ENCODE measurements at regions not wholly inside any gene's neighbourhood (a gene's known extent, or its start where the extent isn't known, plus 50 kb on each side); places are given as distances from the start of the nearest gene placed in this dataset.

DNA sequence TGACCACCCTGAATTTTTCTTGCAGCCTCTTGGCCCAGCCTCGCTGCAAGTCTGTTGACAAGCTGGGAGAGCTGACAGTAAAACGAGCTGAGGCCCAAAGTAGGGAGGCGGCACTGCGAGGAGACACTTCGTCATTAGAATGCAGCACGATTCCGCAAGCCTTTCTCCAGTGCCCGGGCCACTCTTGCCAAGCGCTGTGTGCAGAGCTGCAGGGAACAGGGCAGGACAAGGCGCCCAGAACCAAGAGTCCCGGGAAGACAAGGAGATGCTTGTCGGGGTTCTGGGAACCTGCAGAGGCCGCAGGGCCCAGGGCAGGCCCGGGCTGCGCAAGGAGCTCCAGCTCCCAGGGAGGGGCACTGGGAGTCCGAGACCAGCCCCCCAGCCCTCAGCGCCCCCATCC is 187.1 kb downstream of the BCOR start:
- no peak for DNase-seq

DNA sequence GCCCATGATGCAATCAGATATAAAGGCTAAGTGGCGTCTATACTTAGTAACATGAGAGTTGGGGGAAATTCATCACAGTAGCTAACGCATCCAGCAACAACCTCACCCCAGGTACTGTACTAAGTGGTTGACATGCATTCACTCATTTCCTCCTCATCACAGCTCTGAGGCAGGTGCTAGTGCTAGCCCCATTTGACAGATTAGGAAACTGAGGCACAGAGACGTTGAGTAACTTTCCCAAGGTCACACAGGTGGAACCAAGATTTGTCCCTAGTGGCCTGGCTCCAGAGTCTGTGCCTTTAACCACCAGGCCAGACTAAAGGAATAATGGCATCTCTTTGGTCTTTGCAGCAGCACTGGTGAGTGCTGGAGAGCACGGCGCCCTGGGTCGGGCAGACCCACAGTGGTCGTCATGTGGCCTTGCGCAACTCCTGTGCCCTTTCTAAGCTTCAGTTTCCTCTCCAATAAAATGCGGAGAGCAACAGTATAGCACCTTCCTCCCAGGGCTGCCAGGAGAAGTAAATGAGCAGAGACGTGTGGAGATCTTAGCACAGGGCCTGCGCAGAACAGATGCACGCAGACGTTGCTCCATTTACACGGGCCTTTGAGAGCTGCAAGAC is 186.4 kb downstream of the BCOR start:
- no peak for DNase-seq

DNA sequence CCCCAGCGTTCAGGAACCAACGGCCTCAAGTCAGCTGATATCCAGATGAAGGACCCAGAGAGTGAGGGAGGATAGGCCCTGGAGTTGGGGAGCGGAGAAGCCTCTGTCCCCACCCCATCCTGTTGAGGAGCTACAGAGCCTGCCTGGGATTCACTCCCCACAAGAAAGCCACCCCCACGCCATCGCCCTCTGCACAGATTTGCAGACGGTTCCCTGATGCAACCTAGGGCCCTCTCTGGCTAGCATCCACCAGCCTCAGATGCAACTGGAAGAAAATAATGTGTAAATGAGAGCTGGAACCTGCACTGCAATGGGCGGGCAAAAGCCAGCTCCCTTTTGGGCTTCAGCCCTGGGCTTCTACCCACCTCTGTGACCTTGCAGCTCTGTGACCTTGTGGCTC is 185.6 kb downstream of the BCOR start:
- no peak for DNase-seq

DNA sequence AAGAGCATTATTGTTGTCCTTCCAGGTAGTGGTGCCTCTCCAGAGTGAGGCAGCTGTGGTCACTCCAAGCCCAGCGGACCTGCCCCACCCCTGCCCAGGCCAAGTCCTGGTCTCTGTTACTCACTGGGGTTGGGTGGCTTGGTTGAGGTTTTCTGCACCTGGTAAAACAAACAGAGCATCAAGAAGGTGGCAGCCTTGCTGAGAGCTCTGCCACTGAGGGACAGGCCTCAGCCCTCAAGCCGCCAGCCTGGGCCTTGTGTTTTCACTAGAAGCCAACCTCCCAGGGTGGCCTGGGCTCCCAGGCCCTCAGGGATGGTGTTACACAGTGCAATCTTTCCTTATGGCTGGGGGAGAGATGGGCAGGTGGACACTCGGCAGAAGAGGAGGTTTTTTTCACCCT is 182.7 kb downstream of the BCOR start:
- DNase-seq, result no peak

DNA sequence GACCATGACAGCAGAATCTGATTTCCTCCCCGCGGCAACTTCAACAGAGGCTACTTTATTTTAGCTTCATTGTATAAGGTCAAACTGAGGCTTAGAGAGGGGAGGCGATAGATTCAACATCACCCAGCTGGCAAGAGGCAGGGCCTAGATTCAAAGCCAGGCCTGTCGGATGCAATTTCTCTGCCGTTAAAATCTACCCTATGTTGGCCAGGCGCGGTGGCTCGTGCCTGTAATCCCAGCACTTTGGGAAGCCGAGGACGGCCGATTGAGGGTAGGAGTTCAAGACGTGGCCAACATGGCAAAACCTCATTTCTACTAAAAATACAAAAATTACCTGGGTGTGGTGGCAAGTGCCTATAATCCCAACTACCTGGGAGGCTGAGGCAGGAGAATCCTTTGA is 182.2 kb downstream of the BCOR start:
- DNase-seq, result no peak

DNA sequence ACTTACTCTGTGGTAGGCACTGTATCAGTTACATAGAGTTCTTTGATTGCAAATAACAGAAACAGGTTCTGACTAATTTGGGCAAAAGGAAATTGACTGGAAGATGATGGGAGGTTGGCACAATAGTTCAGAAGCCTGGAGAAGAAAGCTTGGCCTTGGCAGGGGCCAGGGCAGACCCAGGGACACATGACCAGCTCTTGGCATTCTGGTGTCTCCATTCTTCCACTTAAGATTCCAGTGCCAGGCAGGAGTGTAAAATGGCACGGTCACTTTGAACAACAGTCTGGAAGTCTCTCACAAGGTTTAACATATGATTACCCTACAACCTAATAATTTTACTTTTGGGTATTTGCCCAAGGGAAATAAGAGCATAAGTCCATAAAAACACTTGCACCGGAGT is 175.9 kb downstream of the BCOR start:
- DNase-seq, result no peak

DNA sequence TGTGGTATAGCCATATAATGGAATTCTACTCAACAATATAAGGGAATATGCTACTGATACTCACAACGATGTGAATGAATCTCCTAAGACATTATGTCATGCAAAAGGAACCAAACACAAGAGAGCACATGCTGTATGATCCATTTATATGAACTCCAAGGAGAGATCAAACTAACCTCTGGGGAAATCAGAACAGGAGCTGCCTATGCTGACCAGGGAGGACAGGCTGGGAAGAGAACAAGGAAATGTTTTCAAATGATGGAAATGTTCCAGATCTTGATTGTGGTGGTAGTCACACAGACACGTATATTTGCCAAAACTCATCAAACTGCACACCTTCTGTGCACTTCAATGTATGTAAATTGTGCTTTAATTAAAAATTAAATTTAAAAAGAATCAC is 175.3 kb downstream of the BCOR start:
- DNase-seq, result no peak

DNA sequence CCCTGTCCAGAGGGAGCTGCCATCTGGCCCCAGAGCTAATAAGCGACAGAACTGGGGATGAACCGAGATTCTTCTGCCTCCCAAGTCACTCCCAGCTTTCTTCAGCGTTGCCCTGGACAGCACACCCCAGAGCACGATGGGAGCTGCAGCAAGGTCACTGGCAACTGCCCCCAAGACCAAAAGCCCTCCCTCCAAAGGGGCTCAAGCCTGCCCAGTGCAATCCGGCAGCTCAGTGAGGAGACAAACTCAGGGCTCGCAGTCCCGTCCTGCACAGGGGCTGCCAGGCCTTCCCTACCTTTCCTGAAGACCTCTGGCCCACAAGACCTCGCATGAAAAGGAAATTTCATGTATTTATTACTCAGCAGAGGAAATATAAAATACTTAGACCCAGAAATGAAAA is 174.8 kb downstream of the BCOR start:
- DNase-seq, result no peak

DNA sequence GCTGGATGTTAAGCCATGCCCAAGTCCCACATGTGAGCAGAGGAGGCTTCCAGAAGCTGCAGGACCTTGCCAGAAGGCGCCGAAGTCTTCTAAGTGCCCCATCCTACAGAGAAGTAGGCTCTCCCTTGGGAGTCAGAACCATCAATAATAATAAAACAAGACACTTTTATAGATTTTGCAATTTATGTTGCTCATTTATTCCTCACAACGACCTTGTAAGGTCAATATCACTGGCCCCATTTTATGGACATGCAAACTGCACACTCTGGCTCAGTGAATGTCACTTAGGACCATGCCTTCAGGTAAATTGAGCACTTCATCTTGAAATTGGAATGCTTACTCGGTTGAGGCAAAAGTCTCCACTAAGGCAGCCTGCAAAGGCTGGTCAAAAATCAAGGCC is 170.4 kb downstream of the BCOR start:
- DNase-seq, result no peak

DNA sequence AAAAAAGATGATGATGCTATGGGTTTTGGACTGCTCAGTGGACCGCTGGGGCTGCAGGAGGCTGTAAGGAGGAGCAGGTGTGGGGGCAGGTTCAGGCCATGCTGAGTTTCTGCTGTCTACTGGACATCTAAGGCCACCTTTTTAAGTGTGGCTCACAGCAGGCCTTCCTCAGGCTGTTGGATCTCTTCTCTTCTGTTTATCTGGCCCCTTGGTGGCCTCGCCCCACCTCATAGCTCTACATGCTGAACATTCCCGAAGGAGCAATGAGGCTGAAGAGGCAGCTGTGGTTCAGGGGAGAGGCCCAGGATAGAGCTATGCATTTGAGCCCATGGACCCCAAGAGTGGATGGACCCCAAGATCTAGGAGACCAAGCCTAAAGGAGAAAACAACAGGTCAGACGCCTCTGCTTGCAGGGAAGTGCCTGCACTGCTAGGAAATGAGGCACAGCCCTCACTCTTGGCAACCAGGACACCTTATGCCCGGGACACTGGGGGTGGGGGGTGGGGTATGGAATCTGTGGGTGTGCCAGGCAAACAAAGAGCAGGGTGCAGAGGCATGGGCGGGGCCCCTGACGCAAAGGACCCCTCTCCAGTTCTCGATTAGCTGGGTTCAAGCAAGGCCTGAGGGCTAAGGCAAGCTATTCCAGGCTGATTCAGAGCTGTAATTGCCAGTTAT is 168.9 kb downstream of the BCOR start:
- DNase-seq, result no peak

DNA sequence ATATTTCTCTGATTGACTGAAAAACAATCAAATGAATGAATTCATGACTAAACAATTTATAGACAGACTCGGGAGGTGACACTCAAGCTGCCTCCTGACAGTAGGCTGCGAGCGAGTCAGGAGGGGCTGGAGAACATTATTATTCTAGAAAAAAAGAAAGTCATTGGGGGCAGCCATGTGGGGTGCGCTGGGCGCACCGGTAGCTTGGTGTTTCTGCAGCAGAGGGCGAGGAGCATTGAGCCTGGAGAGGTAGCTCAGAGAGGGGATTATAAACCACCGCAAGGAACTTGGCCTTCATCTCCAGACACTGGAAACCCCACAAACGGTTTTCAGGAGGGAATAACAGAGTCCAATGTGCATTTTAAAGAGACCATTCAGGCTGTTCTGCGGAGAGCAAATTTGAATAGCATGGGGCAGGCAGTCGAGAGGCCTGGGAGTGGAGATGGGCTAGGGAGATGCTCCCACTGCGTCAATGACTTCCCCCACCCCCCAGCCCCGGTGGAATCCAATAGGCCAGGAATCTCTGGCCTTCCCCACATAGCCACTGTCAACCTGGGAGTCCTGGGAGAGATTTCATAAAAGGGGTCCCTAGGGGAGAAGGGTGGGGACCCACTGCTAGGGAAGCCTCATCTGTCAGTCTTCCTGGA is 168.3 kb downstream of the BCOR start:
- DNase-seq, result no peak

DNA sequence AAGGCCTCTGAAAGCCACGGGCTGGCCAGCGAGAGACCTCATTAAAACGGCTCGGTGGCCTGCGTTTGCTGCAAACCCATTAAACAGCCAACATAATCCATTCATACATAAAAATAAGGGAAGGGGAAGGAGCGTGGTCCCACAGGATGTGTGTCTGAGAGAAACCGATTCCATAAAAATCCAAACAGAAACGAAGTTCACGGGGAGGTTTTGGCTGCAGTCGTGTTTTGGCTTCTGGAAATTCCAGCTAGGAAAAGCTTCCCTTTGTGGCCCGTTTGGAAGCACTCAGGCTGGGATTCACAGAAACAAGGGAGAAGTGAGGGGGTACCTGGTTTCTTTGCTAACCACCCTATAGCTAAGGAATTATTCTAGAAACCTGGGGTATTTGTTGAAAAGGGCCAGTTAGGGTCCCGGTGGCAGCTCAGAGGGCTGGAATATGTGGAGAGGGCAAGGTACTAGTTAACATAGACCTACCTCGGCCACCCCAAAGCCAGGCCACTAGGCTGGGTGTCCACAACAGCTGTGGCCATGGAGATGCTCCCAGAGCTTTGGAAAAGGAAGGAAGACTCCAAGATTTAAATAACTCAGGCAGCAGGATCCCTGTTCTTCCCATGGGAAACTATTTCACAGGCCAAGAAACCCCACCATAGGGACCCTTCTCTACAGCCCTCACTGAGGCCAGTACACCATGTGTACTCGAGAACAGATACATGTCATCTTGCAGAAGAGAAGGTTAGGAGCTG is 166.8 kb downstream of the BCOR start:
- no peak for DNase-seq

DNA sequence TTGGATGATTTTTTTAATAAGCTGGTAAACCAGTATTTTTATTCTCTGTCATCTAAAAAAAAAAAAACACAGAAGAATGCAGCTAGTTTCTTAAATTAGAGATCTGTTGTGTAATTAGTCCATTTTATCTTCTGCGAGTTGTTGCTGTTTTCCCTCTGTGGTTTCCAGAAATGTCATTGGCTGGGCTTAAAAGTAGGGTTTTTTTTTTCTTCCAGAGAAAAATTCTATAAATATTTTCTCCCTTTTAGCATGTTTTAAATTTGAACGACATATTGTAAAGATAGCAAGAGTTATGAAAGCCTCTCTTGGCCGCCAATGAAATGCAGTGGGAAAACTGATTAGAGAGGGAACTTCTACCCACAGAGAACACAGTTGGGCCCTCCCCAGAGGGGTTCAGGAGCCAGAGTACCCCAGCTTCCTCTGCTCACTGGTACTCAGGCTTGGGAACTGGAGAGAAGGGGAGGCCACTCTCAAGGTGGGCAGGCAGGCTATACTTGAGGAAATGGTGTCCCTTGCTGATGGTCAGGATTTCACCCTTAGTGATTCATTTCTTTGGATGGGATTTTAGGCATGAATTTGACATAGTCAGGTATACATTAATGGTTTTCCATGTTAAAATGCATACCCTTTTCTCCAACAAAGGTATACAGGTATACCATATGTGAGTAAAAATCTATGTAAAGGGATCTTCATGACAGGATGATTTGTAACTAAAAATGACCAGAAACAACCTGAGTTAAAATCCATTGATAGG is 166.1 kb downstream of the BCOR start:
- no peak for DNase-seq

DNA sequence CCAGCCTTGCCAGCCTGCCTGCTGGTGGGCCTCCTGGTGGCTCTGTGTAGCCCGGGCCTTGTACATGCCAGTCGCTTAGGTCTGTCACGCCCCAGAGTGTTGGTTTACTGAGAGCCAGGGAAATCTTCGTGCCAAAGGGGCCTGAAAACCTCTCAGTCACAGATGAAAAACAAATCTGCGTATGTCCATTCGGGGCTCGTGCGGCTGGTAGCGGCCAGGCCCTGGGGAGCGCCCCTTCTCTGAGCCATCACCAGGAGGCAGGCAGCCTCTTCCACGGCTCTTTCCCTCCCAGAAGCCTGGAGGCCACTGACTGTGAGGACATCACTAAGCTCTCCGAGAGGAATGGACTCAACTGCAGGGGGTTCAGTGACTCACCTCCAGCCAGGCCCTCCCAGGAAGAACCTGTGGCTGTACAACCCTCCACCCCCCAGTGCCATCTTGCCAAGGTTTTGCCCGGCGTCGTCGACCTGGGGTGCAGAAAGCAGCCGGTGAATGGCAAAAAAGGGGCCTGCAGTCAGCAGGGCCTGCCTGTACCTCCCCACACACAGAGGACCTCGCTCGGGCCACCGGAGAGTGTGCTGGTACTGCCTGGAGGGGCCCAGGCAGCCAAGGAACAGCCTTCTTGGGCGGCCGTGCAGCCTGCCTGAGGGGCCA is 162.2 kb downstream of the BCOR start:
- no peak for DNase-seq

DNA sequence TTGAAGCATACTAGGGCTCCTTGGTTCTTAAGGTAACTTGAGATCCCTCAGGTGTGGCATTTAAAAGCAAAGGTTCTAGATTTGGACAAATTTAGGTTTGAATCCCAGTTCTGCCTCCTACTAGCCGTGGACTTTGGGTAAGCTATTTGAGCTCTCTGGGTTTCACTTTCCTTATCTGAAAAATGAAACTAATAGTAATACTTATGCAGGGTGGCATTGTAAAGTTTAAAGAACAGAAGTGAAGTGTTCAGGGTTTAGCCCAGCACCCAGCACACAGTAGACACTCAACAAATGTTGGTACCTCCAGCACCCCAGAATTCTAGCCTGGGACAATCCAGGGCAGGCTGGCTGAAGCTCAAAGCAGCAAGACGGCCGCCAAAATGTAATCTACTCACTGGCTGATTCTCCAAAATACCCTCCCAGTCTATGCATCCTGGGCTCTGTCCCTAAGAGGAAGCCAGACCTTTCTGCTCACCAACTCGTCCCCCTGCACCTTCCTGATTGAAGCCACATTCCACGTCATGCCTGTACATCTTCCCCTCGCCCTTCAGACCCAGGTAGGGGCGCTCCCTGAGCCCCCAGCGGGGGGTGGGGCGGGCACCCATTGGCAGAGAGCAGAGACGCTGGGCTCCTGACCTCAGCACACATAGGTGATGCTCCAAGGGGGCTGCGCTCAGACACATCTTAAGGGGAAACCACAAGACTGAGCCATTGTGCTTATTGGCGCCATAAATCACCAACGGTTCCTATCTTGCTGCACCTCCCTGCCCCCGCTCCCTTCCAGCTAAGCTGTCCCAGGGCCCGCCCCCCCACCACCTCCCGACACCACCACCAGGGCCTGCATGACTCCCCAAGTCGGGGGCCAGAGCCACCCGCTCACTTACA is 160.6 kb downstream of the BCOR start:
- DNase-seq, result no peak

DNA sequence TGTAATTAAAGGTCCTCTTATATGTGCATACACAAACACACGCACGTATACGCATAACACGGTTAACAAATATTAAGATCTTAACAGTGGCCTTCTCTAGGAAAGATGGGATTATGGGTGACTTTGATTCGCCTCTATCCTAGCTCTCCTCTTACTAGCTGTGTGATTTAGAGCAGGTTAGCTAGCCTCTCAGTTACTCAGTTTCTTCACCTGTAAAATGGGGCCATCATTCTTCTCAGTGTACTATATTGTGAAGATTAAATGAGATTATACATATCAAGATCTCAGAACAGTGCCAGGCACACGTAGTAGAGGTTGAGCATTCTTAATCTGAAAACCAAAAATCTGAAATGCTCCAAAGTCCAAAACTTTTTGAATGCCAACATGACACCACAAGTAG is 159.3 kb downstream of the BCOR start:
- no peak for DNase-seq

DNA sequence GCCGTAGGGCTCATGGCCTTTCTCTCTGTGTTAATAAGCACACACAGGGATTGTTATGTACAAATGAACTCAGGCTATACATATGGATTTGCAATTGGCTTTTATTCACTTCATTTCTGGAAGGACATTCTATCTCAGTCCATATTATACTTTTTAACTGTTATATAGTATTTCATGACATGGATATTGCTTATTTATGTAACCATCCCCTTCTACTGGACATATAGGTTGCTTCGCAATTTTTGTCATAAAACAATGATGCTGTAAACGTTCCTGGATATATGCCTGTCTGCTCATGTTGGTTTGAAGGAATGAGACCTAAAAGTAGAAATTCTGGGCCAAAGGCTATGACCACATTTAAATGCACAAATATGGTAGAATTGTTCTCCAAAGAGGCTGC is 158.1 kb downstream of the BCOR start:
- no peak for DNase-seq

DNA sequence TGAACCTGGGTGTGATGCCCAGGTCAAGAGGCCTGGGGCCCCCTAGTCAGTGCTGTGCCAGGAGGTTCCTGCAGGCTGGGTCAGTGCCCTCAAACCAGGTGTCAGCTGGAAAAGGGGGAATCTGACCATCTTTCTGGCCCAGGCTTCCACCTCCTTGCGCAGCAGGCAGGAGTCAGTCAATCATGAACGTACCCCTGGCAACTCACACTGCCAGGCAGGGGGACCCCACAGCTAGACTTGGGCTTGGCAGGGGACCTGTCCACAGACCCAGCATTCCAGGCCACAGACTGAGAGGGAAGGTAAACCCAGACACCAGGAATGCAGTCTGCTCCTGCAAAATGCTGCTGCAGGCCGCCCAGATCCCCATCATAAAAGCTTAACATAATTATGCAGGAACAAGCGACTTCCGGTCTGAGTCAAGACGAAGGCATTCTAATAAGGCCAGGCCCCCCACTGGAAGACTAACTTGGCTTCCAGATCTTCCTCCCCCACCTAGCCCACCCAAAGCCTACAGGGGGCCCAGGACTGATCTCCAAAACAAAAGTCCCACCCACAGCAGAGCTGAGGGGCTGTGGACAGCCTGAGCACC is 156.3 kb downstream of the BCOR start:
- no peak for DNase-seq

DNA sequence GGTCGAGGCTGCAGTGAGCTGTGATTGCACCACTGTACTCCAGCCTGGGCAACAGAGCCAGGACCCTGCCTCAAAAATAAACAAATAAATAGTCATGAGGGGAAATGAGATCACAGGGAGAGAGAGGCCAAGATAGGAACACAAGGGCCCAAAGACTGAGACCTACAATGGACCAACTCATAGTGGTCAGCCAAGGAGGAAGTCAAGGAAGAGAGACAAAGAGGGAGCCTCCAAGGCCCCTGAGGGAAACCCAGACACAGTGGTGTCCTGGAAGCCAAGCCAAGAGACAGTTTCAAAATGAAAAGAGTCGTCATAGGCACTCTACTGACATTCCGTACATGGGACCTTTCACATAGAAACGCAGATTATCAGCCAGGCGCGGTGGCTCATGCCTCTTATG is 153.3 kb downstream of the BCOR start:
- no peak for DNase-seq

DNA sequence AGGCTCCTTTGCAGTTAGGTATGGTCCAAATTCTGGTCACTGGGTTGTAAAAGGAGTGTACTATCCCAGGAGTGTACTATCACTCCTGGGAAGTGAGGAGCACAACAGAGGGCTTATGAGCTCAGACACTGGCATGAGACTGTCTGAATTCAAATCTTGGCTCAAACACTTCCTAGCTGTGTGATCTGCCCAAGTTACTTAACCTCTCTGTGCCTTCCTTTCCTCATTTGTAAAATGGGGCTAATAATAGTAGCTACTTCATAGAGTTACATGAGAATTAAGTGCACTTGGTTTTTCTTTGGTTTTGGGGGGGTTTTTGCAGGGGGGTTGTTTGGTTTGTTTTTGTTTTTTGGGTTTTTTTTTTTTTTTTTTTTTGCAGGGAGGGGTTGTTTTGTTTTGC is 152.0 kb downstream of the BCOR start:
- no peak for DNase-seq

DNA sequence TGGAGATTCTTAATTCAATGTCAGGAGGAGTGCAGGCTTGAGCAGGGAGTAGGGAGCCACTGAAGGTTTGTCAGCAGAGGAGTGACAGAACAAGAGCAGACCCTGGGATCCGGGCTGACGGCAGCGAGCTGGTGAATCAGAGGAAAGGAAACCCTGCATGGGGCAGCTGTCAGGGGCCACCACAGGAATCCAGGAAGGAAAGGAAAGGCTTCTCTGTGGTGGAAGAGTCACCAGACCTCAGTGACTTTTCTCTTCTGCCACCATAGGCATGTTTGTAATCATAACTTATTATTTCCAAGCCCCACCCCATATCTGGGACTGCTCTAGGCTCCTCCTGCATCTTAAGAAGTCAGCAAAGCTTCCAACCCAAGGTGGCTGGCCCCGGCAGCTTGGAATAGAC is 150.9 kb downstream of the BCOR start:
- DNase-seq, result no peak

Measured in DMS79 (cell line).